ENCODE measurements at regions not wholly inside any gene's neighbourhood (a gene's known extent, or its start where the extent isn't known, plus 50 kb on each side); places are given as distances from the start of the nearest gene placed in this dataset.
"Not testable (repeated sequence)": the region's sequence is repeated elsewhere in the genome, so short reads cannot be mapped to it uniquely, and the experiment has no call there.

DNA sequence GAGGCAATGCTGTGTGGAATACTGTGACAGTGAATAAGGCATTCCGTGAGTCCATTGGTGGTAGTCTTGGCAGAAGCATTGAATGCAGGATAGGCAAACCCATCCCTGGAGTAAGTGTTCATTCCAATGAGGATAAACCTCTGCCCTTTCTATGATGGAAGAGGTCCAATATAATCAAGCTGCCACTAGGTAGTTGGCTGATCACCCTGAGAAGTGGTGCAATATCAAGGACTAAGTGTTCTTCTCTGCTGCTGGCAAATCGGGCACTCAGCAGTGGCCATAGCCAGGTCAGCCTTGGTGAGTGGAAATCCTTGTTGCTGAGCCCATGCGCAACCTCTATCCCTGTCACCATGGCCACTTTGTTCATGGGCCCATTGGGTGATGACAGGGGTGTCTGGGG, 70.1 kb downstream of the FBXO4 start:
- H3K79me1 ChIP-seq (ENCODE audit: low read length), result no peaks in the 10 kb centered on the region
- no peak overlapping the region for H2AK5ac ChIP-seq (ENCODE audit: low read length)
- H3K18ac ChIP-seq (ENCODE audit: low read length), result no peak overlapping the region
- H3K9ac ChIP-seq (ENCODE audit: low read length), result no peak overlapping the region
- DNase-seq, result no peak
- H3K23ac ChIP-seq (ENCODE audit: low read length), result no peak overlapping the region
- WGBS (ENCODE audit: extremely low coverage, insufficient coverage, low lambda C conversion rate), result no CpG with 5 or more reads among the region's 3 CpGs
- no peaks in the 10 kb centered on the region for H3K79me2 ChIP-seq (ENCODE audit: control insufficient read depth, insufficient read depth, low read length)
- H3K36me3 ChIP-seq (ENCODE audit: control insufficient read depth, insufficient read depth, low read length), result no peaks in the 10 kb centered on the region
- H3K27me3 ChIP-seq (ENCODE audit: insufficient read depth, low read length, poor library complexity), result no peaks in the 10 kb centered on the region
- H3K4me3 ChIP-seq (ENCODE audit: low read length), result no peak overlapping the region
- H3K4me2 ChIP-seq (ENCODE audit: low read length), result no peak overlapping the region
- H2BK15ac ChIP-seq (replicated peaks; ENCODE audit: low read depth), result no peak overlapping the region
- no peak overlapping the region for H4K5ac ChIP-seq (ENCODE audit: low read length)
- no peak overlapping the region for H4K8ac ChIP-seq (ENCODE audit: low read depth, low read length)
- no peak overlapping the region for H2BK5ac ChIP-seq (ENCODE audit: low read length)
- H3K27ac ChIP-seq (ENCODE audit: low read depth, low read length), result no peak overlapping the region
- no peak overlapping the region for H3K56ac ChIP-seq (ENCODE audit: low read length)
- H3K4ac ChIP-seq (ENCODE audit: low read depth, low read length), result no peak overlapping the region
- H2BK120ac ChIP-seq (ENCODE audit: low read depth, low read length), result no peak overlapping the region
- H3K4me1 ChIP-seq (ENCODE audit: control insufficient read depth, low read depth, low read length), result no peaks in the 10 kb centered on the region

DNA sequence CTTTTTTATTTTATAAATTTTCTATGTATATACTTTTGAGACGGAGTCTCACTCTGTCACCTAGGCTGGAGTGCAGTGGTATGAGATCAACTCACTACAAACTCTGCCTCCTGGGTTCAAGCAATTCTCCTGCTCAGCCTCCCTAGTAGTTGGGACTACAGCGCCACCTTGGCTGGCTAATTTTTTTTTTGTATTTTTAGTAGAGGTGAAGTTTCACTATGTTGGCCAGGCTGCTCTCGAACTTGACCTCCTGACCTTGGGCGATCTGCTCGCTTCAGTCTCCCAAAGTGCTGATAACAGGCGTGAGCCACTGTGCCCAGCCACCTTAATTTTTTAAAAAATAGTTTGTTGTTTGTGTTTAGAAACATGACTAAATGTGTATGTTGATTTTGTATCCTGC, 76.6 kb downstream of the FBXO4 start:
- H3K4me1 ChIP-seq (ENCODE audit: control insufficient read depth, low read depth, low read length), result no peaks in the 10 kb centered on the region
- no peak overlapping the region for H3K27ac ChIP-seq (ENCODE audit: low read depth, low read length)
- no peak overlapping the region for H2BK15ac ChIP-seq (replicated peaks; ENCODE audit: low read depth)
- H3K36me3 ChIP-seq (ENCODE audit: control insufficient read depth, insufficient read depth, low read length), result no peaks in the 10 kb centered on the region
- H4K8ac ChIP-seq (ENCODE audit: low read depth, low read length), result no peak overlapping the region
- H4K5ac ChIP-seq (ENCODE audit: low read length), result no peak overlapping the region
- no peak overlapping the region for H3K56ac ChIP-seq (ENCODE audit: low read length)
- no peak overlapping the region for H2BK120ac ChIP-seq (ENCODE audit: low read depth, low read length)
- no peak overlapping the region for H3K4me2 ChIP-seq (ENCODE audit: low read length)
- peak; percentile 3 for DNase-seq
- WGBS (ENCODE audit: extremely low coverage, insufficient coverage, low lambda C conversion rate), result no CpG with 5 or more reads among the region's 6 CpGs
- H2AK5ac ChIP-seq (ENCODE audit: low read length), result no peak overlapping the region
- H2BK5ac ChIP-seq (ENCODE audit: low read length), result no peak overlapping the region
- no peak overlapping the region for H3K23ac ChIP-seq (ENCODE audit: low read length)
- no peak overlapping the region for H3K4ac ChIP-seq (ENCODE audit: low read depth, low read length)
- H3K79me1 ChIP-seq (ENCODE audit: low read length), result no peaks in the 10 kb centered on the region
- no peaks in the 10 kb centered on the region for H3K27me3 ChIP-seq (ENCODE audit: insufficient read depth, low read length, poor library complexity)
- no peak overlapping the region for H3K4me3 ChIP-seq (ENCODE audit: low read length)
- no peaks in the 10 kb centered on the region for H3K79me2 ChIP-seq (ENCODE audit: control insufficient read depth, insufficient read depth, low read length)
- no peak overlapping the region for H3K9ac ChIP-seq (ENCODE audit: low read length)
- no peak overlapping the region for H3K18ac ChIP-seq (ENCODE audit: low read length)

DNA sequence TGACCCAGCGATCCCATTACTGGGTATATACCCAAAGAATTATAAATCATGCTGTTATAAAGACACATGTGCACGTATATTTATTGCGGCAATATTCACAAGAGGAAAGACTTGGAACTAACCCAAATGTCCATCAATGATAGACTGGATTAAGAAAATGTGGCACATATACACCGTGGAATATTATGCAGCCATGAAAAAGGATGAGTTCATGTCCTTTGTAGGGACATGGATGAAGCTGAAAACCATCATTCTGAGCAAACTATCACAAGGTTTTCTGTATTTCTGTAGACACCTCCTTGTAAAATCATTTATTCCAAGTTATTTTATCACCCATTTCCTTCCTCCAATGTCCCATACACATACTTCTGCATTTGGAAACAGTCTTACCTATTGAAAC, 78.8 kb downstream of the FBXO4 start:
- not testable (repeated sequence) for H3K27ac ChIP-seq (ENCODE audit: low read depth, low read length); H3K4me1 ChIP-seq (ENCODE audit: control insufficient read depth, low read depth, low read length); H4K8ac ChIP-seq (ENCODE audit: low read depth, low read length); H2AK5ac ChIP-seq (ENCODE audit: low read length); H3K18ac ChIP-seq (ENCODE audit: low read length); H3K27me3 ChIP-seq (ENCODE audit: insufficient read depth, low read length, poor library complexity); H3K4ac ChIP-seq (ENCODE audit: low read depth, low read length); H4K5ac ChIP-seq (ENCODE audit: low read length); DNase-seq; H3K79me2 ChIP-seq (ENCODE audit: control insufficient read depth, insufficient read depth, low read length); H3K9ac ChIP-seq (ENCODE audit: low read length); H2BK5ac ChIP-seq (ENCODE audit: low read length); H3K4me2 ChIP-seq (ENCODE audit: low read length); H3K4me3 ChIP-seq (ENCODE audit: low read length); H3K56ac ChIP-seq (ENCODE audit: low read length); H2BK15ac ChIP-seq (replicated peaks; ENCODE audit: low read depth); H3K23ac ChIP-seq (ENCODE audit: low read length); H2BK120ac ChIP-seq (ENCODE audit: low read depth, low read length); H3K36me3 ChIP-seq (ENCODE audit: control insufficient read depth, insufficient read depth, low read length); H3K79me1 ChIP-seq (ENCODE audit: low read length)
- no CpG with 5 or more reads among the region's 4 CpGs for WGBS (ENCODE audit: extremely low coverage, insufficient coverage, low lambda C conversion rate)

DNA sequence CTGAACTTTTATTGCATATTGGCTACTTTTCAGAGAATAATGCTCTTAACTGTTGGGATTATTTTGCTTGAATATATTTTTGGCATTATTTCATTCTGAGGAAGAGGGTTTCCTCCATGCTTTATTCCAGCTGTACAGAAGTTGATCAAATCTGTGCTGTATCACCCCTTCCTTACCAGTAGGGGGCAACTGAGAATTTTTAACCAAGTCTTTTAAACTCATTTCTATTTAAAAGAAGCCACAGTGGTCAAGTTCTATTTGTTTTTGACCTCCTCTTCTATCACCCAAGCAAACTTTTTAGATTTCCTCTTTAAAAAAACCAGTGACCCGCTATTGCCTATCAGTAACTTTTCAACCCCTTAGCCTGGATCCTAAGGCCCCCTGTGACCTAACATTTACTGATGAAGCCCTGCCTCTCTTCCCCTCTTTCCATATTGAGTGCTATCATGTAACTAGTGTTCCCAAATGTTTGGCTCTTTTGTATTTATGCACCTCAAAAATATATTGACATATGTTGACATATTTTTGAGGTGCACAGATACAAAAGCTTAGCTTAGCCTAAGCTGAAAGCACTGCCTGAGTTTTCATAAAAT, 80.6 kb downstream of the FBXO4 start:
- no peak overlapping the region for H3K4me3 ChIP-seq (ENCODE audit: low read length)
- no peaks in the 10 kb centered on the region for H3K27me3 ChIP-seq (ENCODE audit: insufficient read depth, low read length, poor library complexity)
- H2BK5ac ChIP-seq (ENCODE audit: low read length), result no peak overlapping the region
- no CpG with 5 or more reads among the region's 1 CpG for WGBS (ENCODE audit: extremely low coverage, insufficient coverage, low lambda C conversion rate)
- no peaks in the 10 kb centered on the region for H3K36me3 ChIP-seq (ENCODE audit: control insufficient read depth, insufficient read depth, low read length)
- no peak overlapping the region for H3K27ac ChIP-seq (ENCODE audit: low read depth, low read length)
- no peak overlapping the region for H2BK120ac ChIP-seq (ENCODE audit: low read depth, low read length)
- H2AK5ac ChIP-seq (ENCODE audit: low read length), result no peak overlapping the region
- no peak overlapping the region for H3K23ac ChIP-seq (ENCODE audit: low read length)
- no peak overlapping the region for H3K18ac ChIP-seq (ENCODE audit: low read length)
- H3K4me2 ChIP-seq (ENCODE audit: low read length), result no peak overlapping the region
- no peaks in the 10 kb centered on the region for H3K79me1 ChIP-seq (ENCODE audit: low read length)
- H4K5ac ChIP-seq (ENCODE audit: low read length), result no peak overlapping the region
- no peaks in the 10 kb centered on the region for H3K4me1 ChIP-seq (ENCODE audit: control insufficient read depth, low read depth, low read length)
- H2BK15ac ChIP-seq (replicated peaks; ENCODE audit: low read depth), result no peak overlapping the region
- H4K8ac ChIP-seq (ENCODE audit: low read depth, low read length), result no peak overlapping the region
- H3K4ac ChIP-seq (ENCODE audit: low read depth, low read length), result no peak overlapping the region
- H3K56ac ChIP-seq (ENCODE audit: low read length), result no peak overlapping the region
- no peak overlapping the region for H3K9ac ChIP-seq (ENCODE audit: low read length)
- H3K79me2 ChIP-seq (ENCODE audit: control insufficient read depth, insufficient read depth, low read length), result no peaks in the 10 kb centered on the region
- DNase-seq, result peak; percentile 28

DNA sequence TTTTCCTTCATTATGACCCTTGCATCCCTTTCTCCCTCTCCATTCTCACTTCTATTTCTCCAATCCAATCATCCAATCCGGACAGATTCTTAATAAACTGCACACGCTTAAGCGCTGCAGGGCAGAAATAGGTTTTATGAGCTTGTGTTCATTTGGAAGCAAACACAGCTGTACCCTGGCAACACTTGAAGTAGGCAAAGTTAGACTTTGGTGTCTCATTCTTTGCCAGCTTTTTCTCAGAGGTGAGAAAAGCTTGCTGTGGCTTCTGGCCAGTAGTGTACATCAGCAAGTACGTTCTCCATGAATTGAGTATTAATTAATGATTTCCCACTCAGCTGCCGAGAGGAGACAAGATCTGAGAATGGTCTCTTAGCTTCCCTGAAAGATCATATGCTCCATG, 88.5 kb downstream of the FBXO4 start:
- Histone ChIP-seq H3K79me1 (ENCODE audit: low read length) (no peaks in the 10 kb centered on the region), H3K18ac (ENCODE audit: low read length) (no peak overlapping the region), H3K36me3 (ENCODE audit: control insufficient read depth, insufficient read depth, low read length) (no peaks in the 10 kb centered on the region), H2AK5ac (ENCODE audit: low read length) (no peak overlapping the region), H3K4me1 (ENCODE audit: control insufficient read depth, low read depth, low read length) (no peaks in the 10 kb centered on the region), H3K4me3 (ENCODE audit: low read length) (no peak overlapping the region), H2BK15ac (replicated peaks; ENCODE audit: low read depth) (no peak overlapping the region), H2BK120ac (ENCODE audit: low read depth, low read length) (no peak overlapping the region), H4K8ac (ENCODE audit: low read depth, low read length) (no peak overlapping the region), H3K27me3 (ENCODE audit: insufficient read depth, low read length, poor library complexity) (no peaks in the 10 kb centered on the region), H3K79me2 (ENCODE audit: control insufficient read depth, insufficient read depth, low read length) (no peaks in the 10 kb centered on the region), H3K4ac (ENCODE audit: low read depth, low read length) (no peak overlapping the region), H3K27ac (ENCODE audit: low read depth, low read length) (no peak overlapping the region), H3K23ac (ENCODE audit: low read length) (no peak overlapping the region), H4K5ac (ENCODE audit: low read length) (no peak overlapping the region), H3K56ac (ENCODE audit: low read length) (no peak overlapping the region), H3K9ac (ENCODE audit: low read length) (no peak overlapping the region), H3K4me2 (ENCODE audit: low read length) (no peak overlapping the region), H2BK5ac (ENCODE audit: low read length) (no peak overlapping the region)
- DNase-seq, result no peak
- WGBS (ENCODE audit: extremely low coverage, insufficient coverage, low lambda C conversion rate), result 100% methylated on average over 1 of the region's 5 CpGs

DNA sequence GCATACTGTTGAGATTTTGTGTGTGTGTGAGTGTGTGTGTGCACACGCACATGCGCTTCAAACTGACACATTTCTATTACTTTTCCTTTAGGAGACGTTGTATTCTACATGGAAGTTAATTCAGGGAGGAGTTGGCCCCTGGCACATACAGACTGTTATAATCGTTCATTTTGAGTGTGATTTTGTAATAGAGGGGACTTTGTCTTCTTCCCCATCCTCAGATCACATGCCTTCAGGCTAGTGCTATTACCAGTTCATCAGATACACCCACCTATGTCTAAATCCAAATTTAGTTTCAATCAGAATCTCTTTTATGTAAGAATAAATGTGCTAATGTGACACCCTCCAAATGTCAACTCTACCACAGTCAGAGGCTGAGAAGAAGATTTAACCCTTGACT, 90.2 kb downstream of the FBXO4 start:
- Histone ChIP-seq H4K5ac (ENCODE audit: low read length) (no peak overlapping the region), H3K56ac (ENCODE audit: low read length) (no peak overlapping the region), H3K27me3 (ENCODE audit: insufficient read depth, low read length, poor library complexity) (no peaks in the 10 kb centered on the region), H3K27ac (ENCODE audit: low read depth, low read length) (no peak overlapping the region), H3K4ac (ENCODE audit: low read depth, low read length) (no peak overlapping the region), H2BK5ac (ENCODE audit: low read length) (no peak overlapping the region), H3K79me1 (ENCODE audit: low read length) (no peaks in the 10 kb centered on the region), H4K8ac (ENCODE audit: low read depth, low read length) (no peak overlapping the region), H2AK5ac (ENCODE audit: low read length) (no peak overlapping the region), H2BK15ac (replicated peaks; ENCODE audit: low read depth) (no peak overlapping the region), H3K18ac (ENCODE audit: low read length) (no peak overlapping the region), H3K23ac (ENCODE audit: low read length) (no peak overlapping the region), H3K4me2 (ENCODE audit: low read length) (no peak overlapping the region), H3K4me3 (ENCODE audit: low read length) (no peak overlapping the region), H3K79me2 (ENCODE audit: control insufficient read depth, insufficient read depth, low read length) (no peaks in the 10 kb centered on the region), H3K36me3 (ENCODE audit: control insufficient read depth, insufficient read depth, low read length) (no peaks in the 10 kb centered on the region), H2BK120ac (ENCODE audit: low read depth, low read length) (no peak overlapping the region), H3K4me1 (ENCODE audit: control insufficient read depth, low read depth, low read length) (no peaks in the 10 kb centered on the region), H3K9ac (ENCODE audit: low read length) (no peak overlapping the region)
- DNase-seq, result no peak
- WGBS (ENCODE audit: extremely low coverage, insufficient coverage, low lambda C conversion rate), result no CpG with 5 or more reads among the region's 4 CpGs
